WERI-Rb-1 (cell line): ENCODE measurements at regions not wholly inside any gene's neighbourhood (a gene's known extent, or its start where the extent isn't known, plus 50 kb on each side); places are given as distances from the start of the nearest gene placed in this dataset.

Source experiments
- DNase-seq: peaks from one replicate; pipeline ENCODE4 v3.0.0-alpha.2; 2020
- H3K27ac ChIP-seq: fragments of 250-450 bp; sonication (Bioruptor Pico); 2 replicates; pipeline ENCODE4 v1.5.1; 2020; ENCODE audit warnings: mild to moderate bottlenecking, moderate library complexity
- H3K27me3 ChIP-seq: fragments of 250-450 bp; sonication (Bioruptor Pico); 2 replicates; pipeline ENCODE4 v1.5.1; 2021; ENCODE audit warnings: mild to moderate bottlenecking, low read depth, moderate library complexity; ENCODE audit not compliant: insufficient read depth, severe bottlenecking
- H3K36me3 ChIP-seq: fragments of 250-450 bp; sonication (Bioruptor Pico); 2 replicates; pipeline ENCODE4 v1.5.1; 2020; ENCODE audit warnings: mild to moderate bottlenecking, moderate library complexity
- H3K4me3 ChIP-seq: 2 replicates; pipeline ENCODE4 v1.5.1; 2011; ENCODE audit warnings: low read depth, mild to moderate bottlenecking, control low read depth, low read length
- H3K9me3 ChIP-seq: fragments of 250-450 bp; sonication (Bioruptor Pico); 2 replicates; pipeline ENCODE4 v1.5.1; 2021; ENCODE audit warnings: mild to moderate bottlenecking, moderate library complexity; ENCODE audit not compliant: severe bottlenecking
- TF ChIP-seq, protein P1 (sequence below): IDR thresholded peaks from 2 replicates; pipeline ENCODE4 v1.5.1; 2011; ENCODE audit warnings: low read depth, mild to moderate bottlenecking, control low read depth, inconsistent platforms, low read length

DNA sequence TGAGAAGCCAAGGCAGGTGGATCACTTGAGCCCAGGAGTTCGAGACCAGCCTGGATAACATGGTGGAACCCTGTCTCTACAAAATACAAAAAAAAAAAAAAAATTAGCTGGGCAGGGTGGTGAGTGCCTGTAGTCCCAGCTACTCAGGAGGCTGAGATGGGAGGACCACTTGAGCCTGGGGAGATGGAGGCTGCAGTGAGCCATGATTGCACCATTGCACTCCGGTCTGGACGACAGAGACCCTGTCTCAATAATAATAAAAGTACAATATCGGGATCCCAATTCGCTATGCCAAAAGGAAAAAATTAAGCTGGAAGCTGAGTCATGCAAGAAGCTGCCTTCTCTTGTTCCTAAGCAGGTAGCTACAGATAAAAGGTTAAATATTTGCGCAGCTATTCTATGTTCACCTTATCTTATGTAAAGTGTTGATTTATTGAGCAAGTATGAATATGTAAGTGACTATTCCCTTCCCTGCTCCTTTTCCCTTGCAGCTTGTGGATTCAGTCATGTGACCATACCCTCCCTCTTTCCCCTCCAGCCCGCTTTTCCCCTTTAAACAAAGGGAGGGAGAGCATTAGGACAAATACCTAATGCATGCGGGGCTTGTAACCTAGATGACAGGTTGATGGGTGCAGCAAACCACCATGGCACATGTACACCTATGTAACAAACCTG, 112.0 kb downstream of the LITAF start:
- DNase-seq: no peak

DNA sequence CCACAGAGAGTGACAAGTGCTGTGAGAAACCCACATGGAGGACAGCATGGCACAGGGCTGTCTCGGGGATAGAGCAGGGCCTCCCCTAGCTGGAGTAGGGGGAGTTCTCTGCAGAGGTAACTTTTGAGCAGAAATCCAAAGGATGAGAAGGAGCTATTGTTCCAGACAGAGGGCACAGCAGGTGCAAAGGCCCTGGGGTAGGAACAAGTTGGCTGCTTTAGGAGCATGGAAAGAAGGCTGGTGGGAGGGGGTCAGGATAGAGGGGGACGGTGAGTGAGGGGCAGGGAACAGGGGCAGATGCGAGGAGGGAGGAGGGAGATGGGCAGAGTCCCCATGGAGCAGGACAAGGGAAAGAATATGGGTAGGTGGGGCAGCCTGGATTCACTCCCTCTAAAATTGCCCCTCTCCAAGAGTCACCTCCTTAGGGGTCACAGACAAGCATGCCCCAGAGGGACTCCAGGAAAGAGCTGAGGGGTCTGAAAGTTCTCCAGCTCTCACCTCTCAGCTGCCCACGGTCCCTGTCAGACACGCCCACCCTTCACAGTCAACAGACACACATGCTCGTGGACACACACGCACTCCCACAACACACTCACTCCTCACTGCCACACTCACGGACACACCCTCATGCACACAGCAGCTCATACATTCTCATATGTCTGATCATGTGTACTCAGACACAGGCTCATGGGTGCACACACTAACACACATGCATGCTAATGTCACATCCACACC, 110.7 kb downstream of the LITAF start:
- no peak for DNase-seq
- H3K36me3 ChIP-seq: no peaks in the 10 kb centered on the region
- no peak overlapping the region for H3K27ac ChIP-seq
- TF ChIP-seq, protein P1, sequence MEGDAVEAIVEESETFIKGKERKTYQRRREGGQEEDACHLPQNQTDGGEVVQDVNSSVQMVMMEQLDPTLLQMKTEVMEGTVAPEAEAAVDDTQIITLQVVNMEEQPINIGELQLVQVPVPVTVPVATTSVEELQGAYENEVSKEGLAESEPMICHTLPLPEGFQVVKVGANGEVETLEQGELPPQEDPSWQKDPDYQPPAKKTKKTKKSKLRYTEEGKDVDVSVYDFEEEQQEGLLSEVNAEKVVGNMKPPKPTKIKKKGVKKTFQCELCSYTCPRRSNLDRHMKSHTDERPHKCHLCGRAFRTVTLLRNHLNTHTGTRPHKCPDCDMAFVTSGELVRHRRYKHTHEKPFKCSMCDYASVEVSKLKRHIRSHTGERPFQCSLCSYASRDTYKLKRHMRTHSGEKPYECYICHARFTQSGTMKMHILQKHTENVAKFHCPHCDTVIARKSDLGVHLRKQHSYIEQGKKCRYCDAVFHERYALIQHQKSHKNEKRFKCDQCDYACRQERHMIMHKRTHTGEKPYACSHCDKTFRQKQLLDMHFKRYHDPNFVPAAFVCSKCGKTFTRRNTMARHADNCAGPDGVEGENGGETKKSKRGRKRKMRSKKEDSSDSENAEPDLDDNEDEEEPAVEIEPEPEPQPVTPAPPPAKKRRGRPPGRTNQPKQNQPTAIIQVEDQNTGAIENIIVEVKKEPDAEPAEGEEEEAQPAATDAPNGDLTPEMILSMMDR: no peak
- no peak overlapping the region for H3K4me3 ChIP-seq
- H3K27me3 ChIP-seq: no peaks in the 10 kb centered on the region
- H3K9me3 ChIP-seq: no peaks in the 10 kb centered on the region

More for the DNA sequence above, 112.0 kb downstream of the LITAF start:
- TF ChIP-seq, protein P1: no peak
- Histone ChIP-seq H3K4me3 (no peak overlapping the region), H3K36me3 (no peaks in the 10 kb centered on the region), H3K27me3 (no peaks in the 10 kb centered on the region), H3K27ac (no peak overlapping the region), H3K9me3 (no peaks in the 10 kb centered on the region)

GRCh38 chr16:11476676-11477075, 110.0 kb downstream of the LITAF start:
- no peak for DNase-seq
- Histone ChIP-seq H3K4me3 (no peak overlapping the region), H3K36me3 (no peaks in the 10 kb centered on the region), H3K9me3 (no peaks in the 10 kb centered on the region), H3K27ac (no peak overlapping the region), H3K27me3 (no peaks in the 10 kb centered on the region)
- TF ChIP-seq, protein P1: no peak

DNA sequence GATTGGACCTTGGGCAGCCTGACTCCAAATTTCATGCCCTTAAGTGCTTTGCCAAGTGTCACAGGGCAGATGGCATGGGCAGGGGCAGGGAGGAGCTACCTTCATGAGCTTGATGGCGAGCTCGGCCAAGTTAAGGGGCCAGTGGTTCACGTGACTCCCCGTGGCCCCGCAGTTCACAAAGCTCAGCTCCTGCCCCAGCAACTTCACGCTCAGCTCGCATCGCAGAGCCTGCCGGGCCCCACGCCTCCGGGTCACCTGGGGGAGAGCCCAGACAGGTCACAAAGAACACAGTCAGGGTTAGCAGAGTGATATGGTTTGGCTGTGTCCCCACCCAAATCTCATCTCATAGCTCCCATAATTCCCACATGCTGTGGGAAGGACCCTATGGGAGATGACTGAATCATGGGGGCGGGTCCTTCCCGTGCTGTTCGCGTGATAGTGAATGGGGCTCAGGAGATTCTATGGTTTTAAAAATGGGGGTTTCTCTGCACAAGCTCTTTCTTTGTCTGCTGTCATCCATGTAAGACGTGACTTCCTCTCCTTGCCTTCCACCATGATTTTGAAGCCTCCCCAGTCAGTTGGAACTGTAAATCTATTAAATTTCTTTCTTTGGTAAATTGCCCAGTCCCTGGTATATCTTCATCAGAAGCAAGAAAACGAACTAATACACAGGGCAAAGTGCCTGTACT, 108.1 kb downstream of the LITAF start:
- Histone ChIP-seq H3K27ac (no peak overlapping the region), H3K4me3 (no peak overlapping the region), H3K36me3 (no peaks in the 10 kb centered on the region), H3K27me3 (no peaks in the 10 kb centered on the region), H3K9me3 (peaks cover 5% of the 10 kb centered on the region)
- DNase-seq: no peak
- TF ChIP-seq, protein P1: no peak

DNA sequence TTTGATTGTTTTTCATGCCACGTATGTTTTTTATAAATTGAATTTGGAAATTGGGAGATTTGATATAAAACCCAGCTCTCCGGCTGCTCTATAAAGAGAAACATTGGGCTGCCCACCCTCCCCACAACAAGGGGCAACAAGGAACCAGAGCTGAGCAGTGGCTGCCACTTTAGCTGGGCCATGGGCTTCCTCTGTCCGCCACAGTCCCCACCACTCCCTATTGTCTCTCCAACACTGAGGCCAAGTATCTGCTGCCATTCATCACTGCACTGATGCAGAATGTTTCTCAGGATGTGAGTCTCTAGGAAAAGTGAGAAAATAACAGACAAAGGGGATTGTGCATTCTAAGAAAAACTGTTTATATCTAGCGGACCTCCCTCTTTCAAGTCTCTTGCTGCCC, 106.8 kb downstream of the LITAF start:
- H3K27ac ChIP-seq: no peak overlapping the region
- H3K27me3 ChIP-seq: no peaks in the 10 kb centered on the region
- TF ChIP-seq, protein P1: no peak
- peaks cover 13% of the 10 kb centered on the region for H3K9me3 ChIP-seq
- no peak for DNase-seq
- H3K4me3 ChIP-seq: no peak overlapping the region
- no peaks in the 10 kb centered on the region for H3K36me3 ChIP-seq
